ENCODE measurements at regions not wholly inside any gene's neighbourhood (a gene's known extent, or its start where the extent isn't known, plus 50 kb on each side); places are given as distances from the start of the nearest gene placed in this dataset.
A peak's percentile ranks its signal among the peaks of the same experiment; 100 is the strongest.
"Not testable (repeated sequence)": the region's sequence is repeated elsewhere in the genome, so short reads cannot be mapped to it uniquely, and the experiment has no call there.

GRCh38 chr13:34698945-34699344 is 243.1 kb upstream of the NBEA start:
- no peak for DNase-seq (ENCODE audit: low read depth)

DNA sequence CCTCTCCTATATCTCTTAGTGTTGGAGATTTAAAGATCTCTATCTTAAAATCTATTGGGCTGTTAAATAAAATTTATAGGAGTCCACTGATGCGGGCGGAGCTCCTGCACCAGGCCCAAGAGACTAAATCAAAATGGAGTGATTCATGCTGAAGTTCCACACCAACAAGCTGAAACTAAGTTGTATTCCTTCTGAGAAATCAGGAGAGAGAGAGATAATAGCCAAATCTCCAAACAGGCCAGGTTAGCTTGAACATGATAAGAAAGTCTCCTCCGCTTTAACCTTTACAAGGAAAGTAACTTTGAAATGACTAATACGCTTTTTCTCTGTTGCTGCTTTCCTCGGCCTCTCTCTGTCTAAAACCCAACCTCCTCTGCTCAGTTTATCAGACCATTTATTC is 241.9 kb upstream of the NBEA start:
- DNase-seq (ENCODE audit: low read depth), result no peak

DNA sequence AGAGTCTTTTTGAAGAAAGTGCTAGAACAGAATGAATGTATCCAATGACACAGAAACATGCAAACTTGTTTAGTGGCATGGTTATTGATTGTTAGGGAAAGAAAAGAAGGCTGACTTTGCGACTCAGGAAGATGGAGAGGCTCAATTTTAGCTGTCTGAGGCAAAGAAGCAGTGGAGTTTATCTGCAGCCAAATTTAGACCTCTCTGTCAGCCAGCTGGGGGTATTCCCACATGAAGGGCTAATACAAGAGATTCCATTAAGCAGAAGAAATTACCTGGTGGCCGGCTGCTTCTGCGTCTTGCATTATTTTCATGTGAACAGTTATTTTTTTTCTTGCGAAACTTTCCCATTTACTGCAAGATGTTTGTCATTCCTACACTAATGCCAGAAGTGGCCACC is 240.2 kb upstream of the NBEA start:
- DNase-seq (ENCODE audit: low read depth), result no peak

DNA sequence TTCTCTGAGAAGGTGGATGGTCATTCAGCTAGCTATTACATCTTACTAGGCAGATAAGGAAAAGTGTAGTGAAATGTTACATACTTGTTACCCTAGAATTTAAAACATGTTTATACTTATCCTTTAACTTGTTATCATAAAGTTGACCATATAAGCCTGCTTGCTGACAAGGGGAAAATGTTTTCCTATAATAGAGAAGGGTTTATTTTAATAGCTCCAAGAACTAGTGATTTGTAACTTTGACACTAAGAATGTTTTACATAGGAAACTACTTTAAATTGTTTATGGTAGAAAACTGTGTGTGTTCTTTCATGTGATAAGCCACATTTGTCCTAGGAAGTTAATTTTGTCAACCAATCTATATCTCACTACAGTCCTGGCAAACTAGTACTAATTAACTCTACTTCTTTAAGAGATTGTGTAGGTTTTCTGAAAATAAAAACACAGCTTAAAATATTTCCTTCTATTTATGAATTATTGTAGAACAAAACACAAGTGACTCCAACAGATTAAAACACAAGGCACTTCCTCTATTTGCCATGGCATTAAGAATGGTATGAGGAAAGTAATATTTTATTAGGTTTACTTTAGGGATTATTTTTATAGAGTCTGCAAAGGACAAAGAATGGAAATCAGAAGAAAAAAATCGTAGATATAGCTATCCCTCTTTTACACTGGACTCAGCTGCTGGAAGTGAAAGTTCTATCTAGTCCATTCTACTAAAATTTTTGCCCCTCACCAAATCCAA is 233.3 kb upstream of the NBEA start:
- no peak for DNase-seq (ENCODE audit: low read depth)

- DNase-seq (ENCODE audit: low read depth), result no peak
Measured at GRCh38 chr13:34719060-34719875, 222.8 kb upstream of the NBEA start.

- DNase-seq (ENCODE audit: low read depth), result no peak
Measured at GRCh38 chr13:34720618-34721017, 221.5 kb upstream of the NBEA start.

DNA sequence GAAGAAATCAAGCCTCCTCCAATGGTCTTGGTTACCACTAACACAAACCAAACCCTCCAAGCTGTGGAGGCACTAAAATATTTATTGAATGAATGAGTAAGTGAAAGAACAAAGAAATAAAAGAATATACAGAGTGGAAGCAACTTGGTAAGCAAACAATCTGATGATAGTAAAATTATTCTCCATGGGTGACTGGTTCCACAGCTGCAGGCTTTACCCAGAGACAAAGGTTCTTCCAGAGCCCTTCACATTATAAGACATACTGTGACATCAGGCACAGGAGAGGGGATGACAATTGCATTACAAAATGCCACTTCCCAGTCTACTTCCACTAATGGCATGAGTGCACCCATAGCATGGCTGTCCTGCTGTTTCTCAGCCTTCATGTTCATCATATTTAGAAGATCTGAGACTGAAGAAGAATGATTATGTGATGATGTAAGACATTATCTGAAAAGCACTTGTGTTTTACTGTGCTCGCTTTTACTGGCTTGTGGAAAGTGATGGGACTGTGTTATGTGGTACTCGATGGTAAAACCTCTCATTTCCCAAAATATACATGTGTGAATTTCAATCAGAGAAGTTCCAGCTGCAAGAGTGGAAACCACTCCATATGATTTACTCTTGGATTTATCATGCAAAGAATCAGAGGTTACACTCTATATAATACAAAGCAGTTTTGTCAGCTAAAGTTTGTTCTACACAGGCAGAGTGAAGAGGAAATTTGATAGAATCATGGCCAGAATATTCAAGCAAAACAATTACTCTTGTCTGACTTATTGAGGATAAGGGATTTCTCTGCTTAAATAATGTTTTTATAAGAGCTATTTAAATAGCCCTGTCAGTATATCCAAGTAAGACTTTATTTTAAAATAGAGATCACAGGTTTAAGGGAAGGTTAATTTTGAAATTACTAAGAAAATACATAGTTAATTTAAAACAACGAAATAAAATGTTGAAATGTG is 220.2 kb upstream of the NBEA start:
- no peak for DNase-seq (ENCODE audit: low read depth)

DNA sequence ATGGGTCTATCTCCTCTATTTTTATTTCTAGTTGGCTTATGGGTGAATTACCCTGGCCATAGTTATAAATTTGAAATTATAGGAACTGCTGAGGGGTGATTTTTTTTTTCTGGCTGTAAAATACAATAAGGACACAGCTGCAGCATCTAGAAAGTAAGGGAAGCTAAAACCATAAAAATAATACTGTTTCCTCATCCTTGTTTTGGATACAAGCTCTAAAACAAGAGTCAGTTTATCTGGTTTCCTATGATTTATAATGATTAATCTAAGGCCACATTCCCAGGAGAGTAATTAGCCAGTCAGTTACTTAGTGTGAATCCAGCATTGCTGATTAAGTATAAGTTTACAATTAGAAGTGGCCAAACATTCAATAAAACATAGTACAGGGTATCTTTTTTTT is 219.1 kb upstream of the NBEA start:
- DNase-seq (ENCODE audit: low read depth), result no peak

DNA sequence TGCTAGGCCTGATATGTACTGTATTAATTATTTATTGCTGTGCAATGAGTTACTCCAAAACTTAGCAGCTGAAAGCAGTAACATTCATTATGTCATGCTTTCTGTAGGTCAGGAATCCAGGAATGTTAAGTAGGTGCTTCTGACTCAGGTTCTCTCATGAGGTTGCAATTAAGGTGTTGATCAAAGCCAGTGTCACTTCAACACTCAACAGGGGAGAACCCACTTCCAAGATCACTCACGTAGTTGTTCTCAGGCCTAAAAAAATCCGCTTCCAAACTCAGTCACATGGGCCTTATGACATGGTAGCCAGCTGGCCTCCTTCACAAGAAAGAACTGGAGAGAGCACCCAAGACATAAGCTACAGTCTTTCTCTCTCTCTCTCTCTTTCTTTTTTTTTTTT is 211.1 kb upstream of the NBEA start:
- DNase-seq (ENCODE audit: low read depth), result no peak

DNA sequence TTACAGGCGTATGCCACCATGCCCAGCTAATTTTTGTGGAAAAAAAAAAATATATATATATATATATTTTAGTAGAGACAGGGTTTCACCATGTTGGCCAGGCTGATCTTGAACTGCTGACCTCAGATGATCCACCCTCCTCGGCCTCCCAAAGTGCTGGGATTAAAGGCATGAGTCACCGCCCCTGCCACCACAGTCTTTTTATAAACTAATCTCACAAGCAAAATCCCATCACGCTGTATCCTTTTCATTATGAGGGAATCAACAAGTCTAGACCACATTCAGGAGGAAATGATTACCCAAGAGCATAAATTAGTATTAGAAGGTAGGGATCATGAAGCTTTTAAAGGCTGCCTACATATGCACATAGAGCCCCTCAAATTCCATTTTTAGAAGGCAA is 210.6 kb upstream of the NBEA start:
- no peak for DNase-seq (ENCODE audit: low read depth)

DNA sequence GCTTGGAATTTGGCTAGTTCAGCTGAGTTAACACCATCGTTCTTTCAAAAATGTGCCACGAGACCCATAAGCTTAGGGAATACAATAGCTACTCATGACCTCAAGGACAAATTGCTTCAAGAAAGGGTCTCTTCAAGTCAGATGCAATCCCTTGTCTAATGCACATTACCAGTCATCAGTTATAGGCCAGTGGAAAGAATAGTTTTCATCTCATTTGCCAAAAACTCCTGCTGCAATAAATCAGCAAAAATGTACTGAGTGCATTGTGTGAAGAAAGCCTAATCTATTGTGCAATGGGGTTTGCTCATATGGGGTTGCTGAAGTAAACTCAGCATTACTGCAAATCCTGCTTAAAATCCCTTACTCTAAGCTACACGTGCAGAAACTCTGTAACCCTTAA is 208.3 kb upstream of the NBEA start:
- peak; percentile 26 for DNase-seq (ENCODE audit: low read depth)

DNA sequence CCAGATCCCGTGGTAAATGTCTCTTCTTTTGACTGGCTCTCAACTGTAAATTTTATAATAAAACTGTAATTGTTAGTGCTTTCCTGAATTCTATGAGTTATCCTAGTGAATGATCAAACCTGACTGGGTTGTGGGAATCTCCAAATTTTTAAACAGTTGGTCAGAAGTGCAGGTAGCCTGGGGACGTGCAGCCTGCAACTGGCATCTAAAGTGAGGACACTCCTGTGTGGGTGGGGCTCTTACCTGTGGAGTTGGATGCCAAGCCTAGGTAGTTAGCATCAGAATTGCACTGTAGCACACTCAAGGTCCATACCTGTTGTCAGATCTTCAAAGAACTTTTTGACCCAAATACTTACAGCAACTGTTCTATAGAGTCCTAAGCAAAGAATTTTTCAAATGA is 207.1 kb upstream of the NBEA start:
- DNase-seq (ENCODE audit: low read depth), result no peak

DNA sequence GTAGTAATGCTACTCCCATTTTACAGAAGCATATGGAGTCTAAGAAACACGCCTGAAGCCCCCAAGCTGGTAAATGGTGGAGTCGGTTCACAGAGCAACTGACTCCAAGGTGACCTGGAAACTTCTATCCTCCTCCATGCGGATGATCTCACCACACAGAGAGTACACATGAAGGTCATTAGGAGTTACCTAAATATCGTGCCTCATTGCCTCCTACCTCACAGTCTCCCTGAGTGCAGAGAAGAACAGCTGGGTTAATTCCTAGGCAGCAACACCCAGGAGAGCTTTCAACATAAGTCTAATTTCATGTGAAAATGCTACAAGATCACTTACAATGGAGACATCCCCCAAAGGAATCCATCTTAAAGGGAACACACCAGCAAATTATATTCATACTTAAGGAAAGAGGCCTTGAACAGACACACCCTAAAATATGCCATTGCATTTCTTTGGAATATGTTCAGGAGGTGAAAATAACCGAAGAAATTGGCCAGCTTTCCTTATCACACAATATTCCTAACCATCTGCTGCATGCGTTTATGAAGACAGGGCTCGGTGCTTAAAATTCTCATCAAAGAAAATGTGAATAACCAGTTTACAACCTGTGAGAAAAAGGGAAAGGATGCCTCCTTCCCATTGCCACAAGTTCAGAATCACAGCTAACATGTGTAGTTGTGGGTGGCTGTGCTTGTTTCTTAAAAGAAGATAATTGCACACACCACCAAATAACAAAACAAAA is 203.6 kb upstream of the NBEA start:
- no peak for DNase-seq (ENCODE audit: low read depth)

- DNase-seq (ENCODE audit: low read depth), result not testable (repeated sequence)
Measured at GRCh38 chr13:34747056-34747455, 195.0 kb upstream of the NBEA start.

GRCh38 chr13:34747507-34747906 is 194.6 kb upstream of the NBEA start:
- DNase-seq (ENCODE audit: low read depth), result no peak

DNA sequence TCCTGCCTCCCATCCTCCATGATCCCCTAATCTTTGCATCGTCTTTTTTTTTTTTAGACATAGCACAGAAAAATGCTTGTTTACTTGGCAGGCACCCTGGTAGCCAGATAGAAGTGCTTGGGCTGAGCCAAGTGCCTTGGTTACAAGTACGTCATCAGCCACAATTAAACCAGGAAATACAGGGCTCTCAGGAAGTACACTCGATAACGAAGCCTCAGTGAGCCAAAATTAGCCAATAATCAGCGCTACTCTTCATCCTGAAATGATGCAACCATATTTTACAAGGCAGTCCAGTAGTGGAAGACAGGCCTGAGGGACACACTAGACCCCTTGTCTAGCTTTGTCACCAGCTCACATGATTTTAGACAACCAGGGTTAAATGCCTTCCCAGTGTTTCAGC is 194.0 kb upstream of the NBEA start:
- no peak for DNase-seq (ENCODE audit: low read depth)

DNA sequence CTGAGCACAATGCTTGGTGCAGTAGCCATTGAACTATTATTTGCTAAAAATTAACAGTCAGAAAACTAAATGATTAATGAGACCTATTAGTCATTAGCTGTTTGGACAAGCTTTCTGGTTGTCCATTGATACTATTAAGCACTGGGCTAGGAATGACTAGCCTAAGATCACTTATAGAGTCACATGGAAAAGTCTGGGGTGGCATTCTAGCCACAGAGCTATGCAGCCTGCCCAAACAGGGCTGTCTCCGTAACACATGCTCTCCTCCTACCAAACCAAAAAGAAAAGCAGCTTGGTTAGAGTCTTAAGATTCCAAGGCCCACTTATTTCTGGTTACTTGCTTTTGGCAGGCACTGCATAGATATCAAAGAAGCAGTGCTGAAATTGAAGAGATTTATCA is 193.5 kb upstream of the NBEA start:
- DNase-seq (ENCODE audit: low read depth), result no peak

DNA sequence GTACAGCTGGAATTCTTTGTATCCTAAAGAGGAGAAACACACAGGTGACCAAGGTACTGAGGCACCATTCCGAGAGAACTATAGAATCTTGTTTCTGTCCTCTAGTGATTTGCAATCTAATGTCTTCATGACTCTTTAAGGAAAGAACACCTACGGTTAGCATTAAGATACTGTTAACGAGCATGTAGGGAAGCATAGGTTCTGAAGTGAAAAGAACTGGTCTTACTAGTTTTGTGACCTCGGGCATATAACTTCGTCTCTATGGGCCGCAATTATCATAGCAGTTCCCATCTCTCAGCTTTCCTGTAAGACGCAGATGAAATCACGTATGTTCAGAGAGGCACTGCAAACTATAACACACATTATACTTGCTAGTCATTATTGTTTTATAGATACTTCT is 193.0 kb upstream of the NBEA start:
- DNase-seq (ENCODE audit: low read depth), result no peak

GRCh38 chr13:34750078-34750931 is 191.8 kb upstream of the NBEA start:
- DNase-seq (ENCODE audit: low read depth), result no peak

DNA sequence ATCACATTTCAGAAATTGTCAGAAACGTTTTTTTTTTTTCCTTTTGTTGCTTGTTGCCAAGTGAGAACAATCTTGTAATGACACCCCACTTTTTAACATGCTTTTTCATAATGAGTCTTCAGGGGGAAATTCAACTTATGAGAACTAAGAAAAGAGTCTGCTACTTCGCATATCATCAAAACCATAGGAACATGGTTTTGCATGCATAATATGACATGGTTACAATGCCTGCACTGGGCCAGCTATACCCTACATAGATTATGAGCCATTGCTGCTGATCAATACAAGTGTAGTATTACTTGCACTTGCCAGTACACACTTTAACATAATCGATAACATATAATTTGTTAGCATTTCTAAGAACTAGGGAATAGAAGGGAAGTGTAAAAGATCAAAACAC is 191.0 kb upstream of the NBEA start:
- no peak for DNase-seq (ENCODE audit: low read depth)

GRCh38 chr13:34751492-34751891 is 190.6 kb upstream of the NBEA start:
- no peak for DNase-seq (ENCODE audit: low read depth)

Data from fibroblast of the conjunctiva (primary cell).